SK-N-SH treated with all-trans-retinoic acid at 6 μM for 48 hours (cell line): ENCODE measurements at regions not wholly inside any gene's neighbourhood (a gene's known extent, or its start where the extent isn't known, plus 50 kb on each side); places are given as distances from the start of the nearest gene placed in this dataset.

ENCODE experiments used
- ATAC-seq: fragments of 200-7000 bp; cut with Tn5 transposase; 3 replicates; pipeline ENCODE4 v1.9.1; 2020; ENCODE audit warnings: mild to moderate bottlenecking, moderate library complexity
- ARNTL ChIP-seq: fragments of 450-650 bp; formaldehyde crosslinking; IDR thresholded peaks from 2 replicates; pipeline ENCODE4 v1.5.0; 2020; ENCODE audit warnings: low read depth, mild to moderate bottlenecking, moderate library complexity, borderline replicate concordance
- BACH2 ChIP-seq: fragments of 250-450 bp; sonication (Bioruptor Pico); IDR thresholded peaks from 2 replicates; pipeline ENCODE4 v1.9.0; 2021; ENCODE audit warnings: mild to moderate bottlenecking, borderline replicate concordance
- CSDC2 ChIP-seq: fragments of 250-450 bp; sonication (Bioruptor Pico); IDR thresholded peaks from 2 replicates; pipeline ENCODE4 v1.5.0; 2020; ENCODE audit warnings: mild to moderate bottlenecking, moderate library complexity
- ESRRG ChIP-seq: fragments of 250-450 bp; sonication (Bioruptor Pico); IDR thresholded peaks from 2 replicates; pipeline ENCODE4 v1.6.1; 2021; ENCODE audit warnings: mild to moderate bottlenecking
- ISL1 ChIP-seq: fragments of 250-450 bp; sonication (Bioruptor Pico); IDR thresholded peaks from 2 replicates; pipeline ENCODE4 v2.1.2; 2022; ENCODE audit warnings: mild to moderate bottlenecking, moderate library complexity
- PATZ1 ChIP-seq: fragments of 250-450 bp; sonication (Bioruptor Pico); IDR thresholded peaks from 2 replicates; pipeline ENCODE4 v1.8.0; 2020; ENCODE audit warnings: mild to moderate bottlenecking, moderate library complexity, borderline replicate concordance
- POU6F1 ChIP-seq: fragments of 250-450 bp; sonication (Bioruptor Pico); IDR thresholded peaks from 2 replicates; pipeline ENCODE4 v1.8.0; 2021; ENCODE audit warnings: low read depth, mild to moderate bottlenecking, moderate library complexity, borderline replicate concordance
- PPARA ChIP-seq: fragments of 250-450 bp; sonication (Bioruptor Pico); IDR thresholded peaks from 2 replicates; pipeline ENCODE4 v1.5.0; 2020; ENCODE audit warnings: mild to moderate bottlenecking, borderline replicate concordance
- RARB ChIP-seq: fragments of 250-450 bp; sonication (Bioruptor Pico); IDR thresholded peaks from 2 replicates; pipeline ENCODE4 v1.8.0; 2021; ENCODE audit warnings: mild to moderate bottlenecking, moderate library complexity
- SNAI2 ChIP-seq: fragments of 250-450 bp; sonication (Bioruptor Pico); IDR thresholded peaks from 2 replicates; pipeline ENCODE4 v1.5.0; 2020; ENCODE audit warnings: mild to moderate bottlenecking, moderate library complexity
- TCF4 ChIP-seq: fragments of 250-450 bp; sonication (Bioruptor Pico); IDR thresholded peaks from 2 replicates; pipeline ENCODE4 v1.8.0; 2021; ENCODE audit warnings: mild to moderate bottlenecking, moderate library complexity, borderline replicate concordance
- TOX ChIP-seq: fragments of 250-450 bp; sonication (Bioruptor Pico); IDR thresholded peaks from 2 replicates; pipeline ENCODE4 v1.8.0; 2021; ENCODE audit warnings: mild to moderate bottlenecking, moderate library complexity, borderline replicate concordance
- TSHZ2 ChIP-seq: fragments of 250-450 bp; sonication (Bioruptor Pico); IDR thresholded peaks from 2 replicates; pipeline ENCODE4 v1.5.0; 2020; ENCODE audit warnings: mild to moderate bottlenecking, moderate library complexity
- ZC3H10 ChIP-seq: fragments of 250-450 bp; sonication (Bioruptor Pico); IDR thresholded peaks from 2 replicates; pipeline ENCODE4 v1.5.1; 2021; ENCODE audit warnings: mild to moderate bottlenecking, moderate library complexity
- ZFP3 ChIP-seq: fragments of 250-450 bp; sonication (Bioruptor Pico); IDR thresholded peaks from 2 replicates; pipeline ENCODE4 v1.5.0; 2020; ENCODE audit warnings: mild to moderate bottlenecking, moderate library complexity
- ZFP30 ChIP-seq: fragments of 450-650 bp; formaldehyde crosslinking; IDR thresholded peaks from 2 replicates; pipeline ENCODE4 v1.5.0; 2022; ENCODE audit warnings: mild to moderate bottlenecking, moderate library complexity
- ZNF565 ChIP-seq: fragments of 450-650 bp; formaldehyde crosslinking; conservative IDR thresholded peaks from 2 replicates; pipeline ENCODE4 v1.5.0; 2020; ENCODE audit warnings: low read depth, mild to moderate bottlenecking, moderate library complexity
- ZNF70 ChIP-seq: fragments of 450-650 bp; formaldehyde crosslinking; IDR thresholded peaks from 2 replicates; pipeline ENCODE4 v1.5.0; 2020; ENCODE audit warnings: mild to moderate bottlenecking, moderate library complexity
- ZNF8 ChIP-seq: fragments of 450-650 bp; formaldehyde crosslinking; IDR thresholded peaks from 2 replicates; pipeline ENCODE4 v1.5.0; 2020; ENCODE audit warnings: mild to moderate bottlenecking, moderate library complexity
- TF ChIP-seq, protein P1 (sequence below): fragments of 250-450 bp; sonication (Bioruptor Pico); IDR thresholded peaks from 2 replicates; pipeline ENCODE4 v1.5.1; 2021; ENCODE audit warnings: mild to moderate bottlenecking, moderate library complexity

DNA sequence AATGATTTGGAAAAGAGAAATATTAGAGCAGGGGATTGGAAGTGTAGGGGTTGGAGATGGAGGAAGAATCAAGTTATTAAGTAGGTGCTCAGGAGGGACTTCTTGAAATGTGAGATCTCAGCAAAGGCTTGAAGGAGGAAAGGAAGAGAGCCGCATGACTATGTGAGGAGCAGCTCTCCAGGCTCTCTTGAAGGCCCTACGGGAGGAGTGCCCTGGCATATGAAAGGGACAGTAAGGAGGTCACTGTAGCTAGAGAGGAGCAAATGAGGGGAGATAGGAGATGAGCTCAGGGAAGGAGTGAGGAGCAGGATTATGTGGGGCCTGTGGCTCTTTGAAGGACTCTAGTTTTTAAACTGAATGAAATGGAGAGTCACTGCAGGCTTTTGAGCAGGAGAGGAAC is 181.1 kb upstream of the NABP1 start (continued):
- TF ChIP-seq TSHZ2 (no peak), PPARA (no peak), ZNF565 (no peak)

GRCh38 chr2:191497822-191498221 is 180.1 kb upstream of the NABP1 start:
- ATAC-seq, result no peak
- TF ChIP-seq BACH2 (CRISPR knock-in tag) (no peak), ISL1 (CRISPR knock-in tag) (no peak), TOX (CRISPR knock-in tag) (no peak), PPARA (no peak), TCF4 (CRISPR knock-in tag) (no peak), ZNF8 (CRISPR knock-in tag) (no peak), ZNF565 (no peak), ZC3H10 (CRISPR knock-in tag) (no peak), RARB (CRISPR knock-in tag) (no peak), TSHZ2 (no peak), PATZ1 (CRISPR knock-in tag) (no peak)

DNA sequence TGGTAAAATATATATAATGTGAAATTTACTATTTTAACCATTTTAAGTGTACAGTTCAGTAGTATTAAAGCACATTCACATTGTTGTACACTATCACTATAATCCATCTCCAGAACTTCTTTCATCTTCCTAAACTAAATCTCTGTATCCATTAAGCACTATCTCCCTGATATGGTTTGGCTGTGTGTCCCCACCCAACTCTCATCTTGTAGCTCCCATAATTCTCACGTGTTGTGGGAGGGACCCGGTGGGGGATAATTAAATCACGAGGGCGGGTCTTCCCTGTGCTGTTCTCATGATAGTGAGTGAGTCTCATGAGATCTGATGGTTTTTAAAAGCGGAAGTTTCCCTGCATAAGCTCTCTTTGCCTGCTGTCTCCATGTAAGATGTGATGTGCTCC is 178.9 kb upstream of the NABP1 start:
- ATAC-seq, result no peak
- TF ChIP-seq TSHZ2 (no peak), ZFP3 (no peak), POU6F1 (CRISPR knock-in tag) (no peak), ESRRG (no peak), RARB (CRISPR knock-in tag) (no peak), SNAI2 (CRISPR knock-in tag) (no peak), ARNTL (no peak), ZC3H10 (CRISPR knock-in tag) (no peak), CSDC2 (CRISPR knock-in tag) (no peak), ZNF70 (CRISPR knock-in tag) (no peak), ZNF8 (CRISPR knock-in tag) (no peak), TOX (CRISPR knock-in tag) (no peak), ZFP30 (CRISPR knock-in tag) (no peak)
- TF ChIP-seq, protein P1, sequence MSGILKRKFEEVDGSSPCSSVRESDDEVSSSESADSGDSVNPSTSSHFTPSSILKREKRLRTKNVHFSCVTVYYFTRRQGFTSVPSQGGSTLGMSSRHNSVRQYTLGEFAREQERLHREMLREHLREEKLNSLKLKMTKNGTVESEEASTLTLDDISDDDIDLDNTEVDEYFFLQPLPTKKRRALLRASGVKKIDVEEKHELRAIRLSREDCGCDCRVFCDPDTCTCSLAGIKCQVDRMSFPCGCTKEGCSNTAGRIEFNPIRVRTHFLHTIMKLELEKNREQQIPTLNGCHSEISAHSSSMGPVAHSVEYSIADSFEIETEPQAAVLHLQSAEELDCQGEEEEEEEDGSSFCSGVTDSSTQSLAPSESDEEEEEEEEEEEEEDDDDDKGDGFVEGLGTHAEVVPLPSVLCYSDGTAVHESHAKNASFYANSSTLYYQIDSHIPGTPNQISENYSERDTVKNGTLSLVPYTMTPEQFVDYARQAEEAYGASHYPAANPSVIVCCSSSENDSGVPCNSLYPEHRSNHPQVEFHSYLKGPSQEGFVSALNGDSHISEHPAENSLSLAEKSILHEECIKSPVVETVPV (CRISPR knock-in tag), result no peak
